ENCODE measurements at regions not wholly inside any gene's neighbourhood (a gene's known extent, or its start where the extent isn't known, plus 50 kb on each side); places are given as distances from the start of the nearest gene placed in this dataset.

DNA sequence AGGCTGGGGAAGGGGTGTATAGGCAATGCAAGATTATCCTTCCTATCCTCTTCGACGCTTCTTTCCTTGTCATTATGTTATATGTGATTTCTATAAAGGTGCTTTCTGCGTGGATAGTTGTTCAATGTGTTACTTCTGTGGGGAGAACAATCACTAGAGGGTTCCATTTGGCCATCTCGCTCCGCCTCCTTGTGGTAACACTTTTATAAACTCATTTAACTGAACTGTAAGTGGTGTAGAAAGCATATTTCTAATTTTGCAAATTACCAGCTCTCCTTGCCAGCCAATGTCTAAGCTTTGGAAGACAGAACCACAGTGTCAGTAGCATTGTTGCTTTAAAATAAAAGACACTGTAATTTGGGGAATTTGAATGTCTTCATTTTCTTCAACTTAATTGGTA is 1093.7 kb upstream of the MIR17HG start:
- intact Hi-C loops (cut with micrococcal nuclease) = no loop called here
- POLR2A ChIA-PET = no interaction called here
- no peak overlapping the region for H3K27ac Mint-ChIP-seq
- H3K27me3 Mint-ChIP-seq = no peaks in the 10 kb centered on the region
- peaks cover 13% of the 10 kb centered on the region for H3K9me3 Mint-ChIP-seq
- no peaks in the 10 kb centered on the region for H3K36me3 Mint-ChIP-seq (ENCODE audit: low read depth)
- CTCF ChIA-PET = no interaction called here
- no peaks in the 10 kb centered on the region for H3K4me1 Mint-ChIP-seq
- TF ChIP-seq, protein P1, sequence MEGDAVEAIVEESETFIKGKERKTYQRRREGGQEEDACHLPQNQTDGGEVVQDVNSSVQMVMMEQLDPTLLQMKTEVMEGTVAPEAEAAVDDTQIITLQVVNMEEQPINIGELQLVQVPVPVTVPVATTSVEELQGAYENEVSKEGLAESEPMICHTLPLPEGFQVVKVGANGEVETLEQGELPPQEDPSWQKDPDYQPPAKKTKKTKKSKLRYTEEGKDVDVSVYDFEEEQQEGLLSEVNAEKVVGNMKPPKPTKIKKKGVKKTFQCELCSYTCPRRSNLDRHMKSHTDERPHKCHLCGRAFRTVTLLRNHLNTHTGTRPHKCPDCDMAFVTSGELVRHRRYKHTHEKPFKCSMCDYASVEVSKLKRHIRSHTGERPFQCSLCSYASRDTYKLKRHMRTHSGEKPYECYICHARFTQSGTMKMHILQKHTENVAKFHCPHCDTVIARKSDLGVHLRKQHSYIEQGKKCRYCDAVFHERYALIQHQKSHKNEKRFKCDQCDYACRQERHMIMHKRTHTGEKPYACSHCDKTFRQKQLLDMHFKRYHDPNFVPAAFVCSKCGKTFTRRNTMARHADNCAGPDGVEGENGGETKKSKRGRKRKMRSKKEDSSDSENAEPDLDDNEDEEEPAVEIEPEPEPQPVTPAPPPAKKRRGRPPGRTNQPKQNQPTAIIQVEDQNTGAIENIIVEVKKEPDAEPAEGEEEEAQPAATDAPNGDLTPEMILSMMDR (IDR thresholded peaks at IDR 0.05) = no peak
- DNase-seq (no peak), ATAC-seq (ENCODE audit: low read depth) (no peak)
- H3K4me3 Mint-ChIP-seq = no peak overlapping the region

DNA sequence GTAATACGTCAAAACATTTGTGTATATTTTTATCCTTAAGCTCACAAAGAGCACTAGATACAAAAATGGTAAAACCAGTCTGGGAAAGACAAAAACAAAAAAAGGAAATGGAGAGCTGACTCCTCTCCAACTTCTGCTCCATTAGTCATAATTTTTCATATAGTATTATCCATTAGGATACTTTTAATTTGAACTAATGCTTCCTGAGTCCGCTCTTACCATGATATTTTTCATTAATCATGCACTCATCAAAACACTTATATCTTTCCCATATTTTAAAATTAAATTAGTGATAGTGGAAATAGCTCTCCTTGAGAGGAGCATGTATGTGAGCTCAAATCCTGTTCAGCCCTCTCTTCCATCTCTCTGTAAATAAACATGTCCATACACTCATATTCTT is 1093.0 kb upstream of the MIR17HG start:
- Mint-ChIP-seq H3K9me3 (peaks cover 10% of the 10 kb centered on the region), H3K36me3 (ENCODE audit: low read depth) (no peaks in the 10 kb centered on the region)
- POLR2A ChIA-PET = no interaction called here

DNA sequence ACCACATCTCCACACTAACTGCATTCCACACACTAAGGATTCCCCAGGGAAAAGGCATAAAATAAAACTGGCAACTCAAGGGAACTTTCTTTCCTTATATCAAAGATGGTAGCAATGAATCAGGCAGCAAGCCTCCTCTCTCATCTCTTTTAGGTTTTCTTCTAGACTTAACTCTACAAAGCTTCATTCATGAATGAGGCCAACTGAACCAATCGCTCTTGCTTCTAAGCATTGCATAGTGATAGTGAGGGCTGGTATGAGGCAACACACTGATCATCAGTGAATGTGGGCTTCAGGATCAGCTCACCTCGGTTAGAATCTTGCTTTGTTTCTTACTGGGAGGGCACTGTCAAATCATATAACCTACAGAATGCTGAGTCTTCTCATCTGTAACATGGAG is 1090.7 kb upstream of the MIR17HG start:
- CTCF ChIA-PET = no interaction called here
- Mint-ChIP-seq H3K4me1 (no peaks in the 10 kb centered on the region), H3K4me3 (no peak overlapping the region), H3K27me3 (no peaks in the 10 kb centered on the region), H3K36me3 (ENCODE audit: low read depth) (no peaks in the 10 kb centered on the region), H3K27ac (no peak overlapping the region), H3K9me3 (peaks cover 6% of the 10 kb centered on the region)
- intact Hi-C loops (cut with micrococcal nuclease) = no loop called here
- ATAC-seq (ENCODE audit: low read depth) (no peak), DNase-seq (no peak)
- TF ChIP-seq, protein P1 (IDR thresholded peaks at IDR 0.05) = no peak
- POLR2A ChIA-PET = no interaction called here

More for the DNA sequence above, 1093.0 kb upstream of the MIR17HG start:
- Mint-ChIP-seq H3K4me1 (no peaks in the 10 kb centered on the region), H3K4me3 (no peak overlapping the region), H3K27me3 (no peaks in the 10 kb centered on the region), H3K27ac (no peak overlapping the region)
- CTCF ChIA-PET = no interaction called here
- ATAC-seq (ENCODE audit: low read depth) (no peak), DNase-seq (no peak)
- intact Hi-C loops (cut with micrococcal nuclease) = no loop called here
- TF ChIP-seq, protein P1 (IDR thresholded peaks at IDR 0.05) = no peak

DNA sequence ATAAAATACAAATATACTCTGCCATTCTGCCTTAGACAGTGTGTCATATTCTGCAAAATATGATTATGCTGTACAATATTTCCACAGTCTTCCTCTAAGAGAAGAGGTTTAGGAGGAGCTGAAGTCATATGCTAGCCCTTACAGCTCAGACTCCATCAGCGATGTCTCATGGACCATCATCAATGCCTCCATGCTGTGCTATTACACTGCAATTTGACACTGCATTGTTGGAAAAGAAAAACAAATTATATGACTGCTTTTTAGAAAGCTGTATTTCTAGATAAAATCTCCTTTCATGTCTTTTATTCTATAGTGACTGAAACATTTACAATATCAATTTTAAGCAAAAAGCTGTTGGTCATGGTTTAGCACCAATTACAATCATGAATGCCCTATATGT is 1089.4 kb upstream of the MIR17HG start:
- no peak for DNase-seq
- intact Hi-C loops (cut with micrococcal nuclease) = no loop called here
- CTCF ChIA-PET = no interaction called here
- Mint-ChIP-seq H3K27ac (no peak overlapping the region), H3K4me1 (no peaks in the 10 kb centered on the region), H3K9me3 (peaks cover 3% of the 10 kb centered on the region), H3K4me3 (no peak overlapping the region), H3K27me3 (no peaks in the 10 kb centered on the region), H3K36me3 (ENCODE audit: low read depth) (no peaks in the 10 kb centered on the region)
- POLR2A ChIA-PET = no interaction called here
- ATAC-seq (ENCODE audit: low read depth) = no peak
- TF ChIP-seq, protein P1 (IDR thresholded peaks at IDR 0.05) = no peak

DNA sequence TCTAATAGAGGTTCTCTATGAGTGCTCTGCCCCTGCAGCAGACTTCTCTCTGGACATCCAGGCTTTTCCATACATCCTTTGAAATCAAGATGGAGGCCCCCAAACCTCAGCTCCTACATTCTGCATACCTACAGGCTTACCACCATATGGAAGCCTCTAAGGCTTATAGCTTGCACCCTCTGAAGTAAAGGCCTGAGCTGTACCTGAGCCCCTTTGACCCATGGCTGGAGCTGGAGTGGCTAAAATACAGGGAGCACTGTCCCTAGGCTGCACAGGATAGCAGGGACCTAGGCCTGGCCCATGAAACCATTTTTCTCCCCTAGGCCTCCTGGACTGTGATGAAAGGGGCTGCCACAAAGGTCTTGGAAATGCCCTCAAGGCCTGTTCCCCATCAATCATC is 1086.1 kb upstream of the MIR17HG start:
- POLR2A ChIA-PET = no interaction called here

More for the DNA sequence above, 1086.1 kb upstream of the MIR17HG start:
- H3K4me3 Mint-ChIP-seq = no peak overlapping the region
- CTCF ChIA-PET = no interaction called here
- H3K9me3 Mint-ChIP-seq = no peaks in the 10 kb centered on the region
- no peaks in the 10 kb centered on the region for H3K36me3 Mint-ChIP-seq (ENCODE audit: low read depth)
- TF ChIP-seq, protein P1 (IDR thresholded peaks at IDR 0.05) = no peak
- intact Hi-C loops (cut with micrococcal nuclease) = no loop called here
- H3K27ac Mint-ChIP-seq = no peak overlapping the region
- no peaks in the 10 kb centered on the region for H3K4me1 Mint-ChIP-seq
- H3K27me3 Mint-ChIP-seq = no peaks in the 10 kb centered on the region
- ATAC-seq (ENCODE audit: low read depth) = no peak
- DNase-seq = no peak
